Keratinocyte (primary cell): ENCODE measurements at regions not wholly inside any gene's neighbourhood (a gene's known extent, or its start where the extent isn't known, plus 50 kb on each side); places are given as distances from the start of the nearest gene placed in this dataset.

Experiments
- CTCF ChIP-seq, 3 experiments: IDR thresholded peaks in 1 of 3; conservative IDR thresholded peaks in 1 of 3; optimal IDR thresholded peaks in 1 of 3; 2 replicates in 2 of 3; 3 replicates in 1 of 3; pipeline versions ENCODE3 to v1.5.1; 2011; ENCODE audit warnings: low read length in 3 of 3, mild to moderate bottlenecking in 3 of 3, moderate library complexity in 2 of 3, control low read depth in 1 of 3, inconsistent platforms in 1 of 3; ENCODE audit not compliant: insufficient read depth in 2 of 3; ENCODE audit errors: extremely low read depth in 1 of 3
- EZH2 ChIP-seq: IDR thresholded peaks from one replicate; pipeline ENCODE4 v1.6.1; 2012; ENCODE audit warnings: inconsistent platforms, mild to moderate bottlenecking, low read length, moderate library complexity

GRCh38 chr6:1105833-1106400 is 206.0 kb upstream of the FOXQ1 start:
- TF ChIP-seq EZH2 (no peak), CTCF (optimal IDR thresholded peaks at IDR 0.05 in 1 of 3, IDR thresholded peaks at IDR 0.05 in 1 of 3, conservative IDR thresholded peaks at IDR 0.05 in 1 of 3; ENCODE audit: extremely low read depth in 1 of 3, insufficient read depth in 2 of 3, low read length in 3 of 3) (no peak)
